Tibial nerve (tissue), 3 donors: ENCODE measurements at regions not wholly inside any gene's neighbourhood (a gene's known extent, or its start where the extent isn't known, plus 50 kb on each side); places are given as distances from the start of the nearest gene placed in this dataset.

Experiments
- CTCF ChIP-seq, 5 experiments: fragments of 200-600 bp in 3 of 5; fragments of 450-650 bp in 2 of 5; sonication (generic) in 3 of 5; IDR thresholded peaks; one replicate each; pipeline ENCODE4 v1.5.1; 2016 to 2019; ENCODE audit warnings: antibody characterized with exemption in 5 of 5, mild to moderate bottlenecking in 3 of 5, moderate library complexity in 2 of 5
- POLR2A ChIP-seq, 2 donors: fragments of 450-650 bp; IDR thresholded peaks; one replicate each; pipeline ENCODE4 v1.6.1; 2017; ENCODE audit warnings: antibody characterized with exemption in 2 of 2, mild to moderate bottlenecking in 2 of 2, moderate library complexity in 2 of 2

GRCh38 chr6:90863043-90863442 is 276.2 kb upstream of the MAP3K7 start:
- no peak for TF ChIP-seq CTCF (IDR thresholded peaks at IDR 0.05)
- TF ChIP-seq POLR2A (IDR thresholded peaks at IDR 0.05): no peak
